A673 (cell line): ENCODE measurements at regions not wholly inside any gene's neighbourhood (a gene's known extent, or its start where the extent isn't known, plus 50 kb on each side); places are given as distances from the start of the nearest gene placed in this dataset.

ENCODE experiments used
- BruUV-seq: library from RNA; stranded (reverse); fragments of 400-500 nt; replicated peaks from 2 replicates; lab custom pipeline; 2021; lab: Mats Ljungman, UMichigan
- CTCF ChIA-PET: fragments of 300-600 bp; sonication (Branson Sonifier 250); formaldehyde crosslinking; loops from one replicate; lab custom pipeline; 2022; ENCODE audit warnings: antibody characterized with exemption; lab: Charles Lee
- POLR2A ChIA-PET: fragments of 300-600 bp; sonication (Branson Sonifier 250); formaldehyde crosslinking; loops from one replicate; lab custom pipeline; 2022; ENCODE audit warnings: antibody characterized with exemption; ENCODE audit not compliant: low non-redundant PET; lab: Charles Lee
- DNase-seq: peaks from one replicate; pipeline ENCODE4 v3.0.0-alpha.2; 2015; ENCODE audit warnings: low spot score
- H3K27ac ChIP-seq: fragments of 200-600 bp; sonication (generic); 2 replicates; pipeline ENCODE4 v1.5.1; 2016; ENCODE audit warnings: mixed run types, low read depth, mild to moderate bottlenecking, mixed read lengths, antibody characterized with exemption, low read length; ENCODE audit not compliant: poor library complexity, severe bottlenecking
- H3K27me3 ChIP-seq: fragments of 200-600 bp; sonication (generic); replicated peaks from 2 replicates; pipeline ENCODE4 v1.6.1; 2017; ENCODE audit warnings: mixed run types, low read depth, mild to moderate bottlenecking, mixed read lengths, antibody characterized with exemption, low read length; ENCODE audit not compliant: insufficient read depth, poor library complexity
- H3K36me3 ChIP-seq: fragments of 200-600 bp; sonication (generic); 2 replicates; pipeline ENCODE4 v1.6.1; 2016; ENCODE audit warnings: mixed run types, mild to moderate bottlenecking, mixed read lengths, antibody characterized with exemption, low read length; ENCODE audit not compliant: insufficient read depth, poor library complexity, severe bottlenecking
- H3K4me1 ChIP-seq: fragments of 200-600 bp; sonication (generic); 2 replicates; pipeline ENCODE4 v1.6.1; 2017; ENCODE audit warnings: mixed run types, mild to moderate bottlenecking, mixed read lengths, antibody characterized with exemption, low read length; ENCODE audit not compliant: insufficient read depth, poor library complexity, severe bottlenecking
- H3K4me3 ChIP-seq: fragments of 200-600 bp; sonication (generic); 2 replicates; pipeline ENCODE4 v1.5.1; 2016; ENCODE audit warnings: low read depth, mixed run types, mild to moderate bottlenecking, mixed read lengths, low read length; ENCODE audit not compliant: poor library complexity, severe bottlenecking
- H3K9me3 ChIP-seq: fragments of 200-600 bp; sonication (generic); 2 replicates; pipeline ENCODE4 v1.6.1; 2016; ENCODE audit warnings: mixed run types, low read depth, mild to moderate bottlenecking, mixed read lengths, antibody characterized with exemption, low read length; ENCODE audit not compliant: poor library complexity, severe bottlenecking
- EZH2 ChIP-seq: fragments of 200-600 bp; sonication (generic); IDR thresholded peaks from 2 replicates; pipeline ENCODE4 v1.6.1; 2017; ENCODE audit warnings: borderline replicate concordance, low read depth, mild to moderate bottlenecking, mixed read lengths, antibody characterized with exemption, low read length; ENCODE audit not compliant: poor library complexity, severe bottlenecking
- intact Hi-C: fragments of 100-400 bp; cut with micrococcal nuclease; formaldehyde crosslinking; loops from one replicate; pipeline ENCODE4 v1.10.0; 2022; ENCODE audit not compliant: unreplicated experiment
- TF ChIP-seq, protein P1 (sequence below): fragments of 300-800, 200-600 bp; sonication (generic); conservative IDR thresholded peaks from 2 replicates; pipeline ENCODE4 v1.5.1; 2017; ENCODE audit warnings: low read depth, mild to moderate bottlenecking, antibody characterized with exemption, low read length, moderate library complexity, mixed read lengths

DNA sequence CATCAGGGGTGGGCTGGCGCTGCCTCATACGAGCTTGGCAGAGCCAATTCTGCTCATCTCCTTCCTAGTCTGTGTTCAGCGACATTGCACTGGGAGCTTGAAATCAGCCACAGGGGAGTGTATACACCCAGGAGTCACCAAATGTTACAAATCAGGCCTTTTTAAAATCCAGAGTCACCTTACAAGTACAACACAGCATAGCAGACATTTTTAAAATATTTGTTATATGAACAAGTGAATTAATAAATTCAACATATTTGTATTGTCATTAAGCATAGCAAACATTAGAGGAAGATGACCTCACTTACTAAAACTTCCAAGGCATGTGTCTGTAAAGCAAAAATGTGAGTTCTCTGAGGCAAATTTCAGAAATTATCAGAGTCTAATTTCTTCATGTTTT, 210.0 kb downstream of the HLX start:
- POLR2A ChIA-PET = no interaction called here
- DNase-seq = no peak
- H3K4me1 ChIP-seq = no peaks in the 10 kb centered on the region
- intact Hi-C loops = no loop called here
- H3K36me3 ChIP-seq = no peaks in the 10 kb centered on the region
- no TSS peak for BruUV-seq
- peaks cover 6% of the 10 kb centered on the region for H3K9me3 ChIP-seq
- no peaks in the 10 kb centered on the region for H3K27me3 ChIP-seq
- CTCF ChIA-PET = no interaction called here
- TF ChIP-seq, protein P1, sequence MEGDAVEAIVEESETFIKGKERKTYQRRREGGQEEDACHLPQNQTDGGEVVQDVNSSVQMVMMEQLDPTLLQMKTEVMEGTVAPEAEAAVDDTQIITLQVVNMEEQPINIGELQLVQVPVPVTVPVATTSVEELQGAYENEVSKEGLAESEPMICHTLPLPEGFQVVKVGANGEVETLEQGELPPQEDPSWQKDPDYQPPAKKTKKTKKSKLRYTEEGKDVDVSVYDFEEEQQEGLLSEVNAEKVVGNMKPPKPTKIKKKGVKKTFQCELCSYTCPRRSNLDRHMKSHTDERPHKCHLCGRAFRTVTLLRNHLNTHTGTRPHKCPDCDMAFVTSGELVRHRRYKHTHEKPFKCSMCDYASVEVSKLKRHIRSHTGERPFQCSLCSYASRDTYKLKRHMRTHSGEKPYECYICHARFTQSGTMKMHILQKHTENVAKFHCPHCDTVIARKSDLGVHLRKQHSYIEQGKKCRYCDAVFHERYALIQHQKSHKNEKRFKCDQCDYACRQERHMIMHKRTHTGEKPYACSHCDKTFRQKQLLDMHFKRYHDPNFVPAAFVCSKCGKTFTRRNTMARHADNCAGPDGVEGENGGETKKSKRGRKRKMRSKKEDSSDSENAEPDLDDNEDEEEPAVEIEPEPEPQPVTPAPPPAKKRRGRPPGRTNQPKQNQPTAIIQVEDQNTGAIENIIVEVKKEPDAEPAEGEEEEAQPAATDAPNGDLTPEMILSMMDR = no peak
- no peak for TF ChIP-seq EZH2
- H3K27ac ChIP-seq = no peak overlapping the region
- H3K4me3 ChIP-seq = no peak overlapping the region

DNA sequence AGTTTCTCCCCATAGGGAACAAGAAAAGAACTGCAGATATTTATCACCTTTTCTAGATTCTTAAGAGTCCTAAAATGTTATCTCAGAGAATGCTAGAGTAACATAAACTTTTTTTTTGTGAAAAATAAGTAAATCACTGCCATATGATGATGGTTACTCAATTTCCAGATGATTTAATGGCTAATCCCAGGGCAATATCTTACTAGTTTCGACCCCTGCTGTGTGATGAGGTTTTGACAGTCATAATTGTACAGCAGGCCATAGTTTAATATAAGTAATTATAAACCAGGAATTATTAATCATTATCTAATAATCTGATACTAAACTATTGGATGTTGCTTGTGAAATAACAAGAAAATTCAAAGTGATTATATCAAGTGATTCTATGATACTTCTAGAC, 210.6 kb downstream of the HLX start:
- ChIA-PET POLR2A (no interaction called here), CTCF (no interaction called here)
- Histone ChIP-seq H3K27ac (no peak overlapping the region), H3K36me3 (no peaks in the 10 kb centered on the region), H3K27me3 (no peaks in the 10 kb centered on the region), H3K4me1 (no peaks in the 10 kb centered on the region), H3K4me3 (no peak overlapping the region), H3K9me3 (peaks cover 6% of the 10 kb centered on the region)
- BruUV-seq = no TSS peak
- intact Hi-C loops = no loop called here
- no peak for DNase-seq
- TF ChIP-seq, protein P1 = no peak
- no peak for TF ChIP-seq EZH2

DNA sequence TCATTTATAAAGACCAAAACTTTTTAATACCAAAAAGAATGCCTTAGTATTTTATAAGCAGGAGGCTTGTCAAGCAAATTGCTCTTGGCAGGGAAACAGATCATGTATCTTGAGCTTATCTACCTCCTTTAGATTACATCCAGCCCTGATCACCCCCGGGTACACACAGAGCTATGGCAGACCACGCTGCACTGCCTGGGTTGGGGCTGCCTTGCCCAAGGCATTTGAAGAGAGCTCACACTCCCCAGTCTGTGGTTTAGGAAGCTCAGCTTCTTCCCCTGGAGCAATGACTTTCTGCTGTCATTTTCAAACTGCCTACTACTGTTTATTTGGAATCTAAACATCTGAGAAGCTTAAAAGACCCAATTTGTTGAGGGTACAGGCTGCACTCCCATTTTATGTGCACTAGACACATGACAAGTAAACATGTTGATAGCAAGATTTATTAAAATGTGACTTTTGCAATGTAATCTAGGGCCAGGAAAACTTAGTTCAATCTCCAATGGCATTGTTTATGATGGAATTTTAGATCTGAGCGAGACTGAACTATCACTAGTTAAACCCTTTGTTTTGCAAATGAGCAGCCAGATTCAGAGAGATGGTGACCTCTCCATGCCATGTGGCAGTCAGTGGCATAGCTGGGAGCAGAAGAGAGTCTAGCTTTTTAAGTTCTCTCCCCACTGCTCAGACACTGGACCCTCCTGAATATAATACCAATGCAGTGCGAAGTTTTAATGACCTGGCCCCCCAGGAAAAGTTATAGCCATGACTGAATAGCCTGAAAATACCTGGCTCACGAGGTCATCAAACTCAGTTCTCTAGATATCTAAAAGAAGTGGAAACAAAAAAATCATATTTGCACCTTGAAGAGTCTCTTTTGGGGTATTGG, 214.9 kb downstream of the HLX start:
- TF ChIP-seq, protein P1 = no peak
- TF ChIP-seq EZH2 = no peak
- Histone ChIP-seq H3K27ac (no peak overlapping the region), H3K36me3 (no peaks in the 10 kb centered on the region), H3K4me1 (no peaks in the 10 kb centered on the region), H3K4me3 (no peak overlapping the region), H3K27me3 (no peaks in the 10 kb centered on the region), H3K9me3 (peaks cover 9% of the 10 kb centered on the region)
- DNase-seq = no peak
- ChIA-PET POLR2A (no interaction called here), CTCF (no interaction called here)
- intact Hi-C loops = no loop called here
- BruUV-seq = no TSS peak
